Motor neuron (in vitro differentiated cells): ENCODE measurements at regions not wholly inside any gene's neighbourhood (a gene's known extent, or its start where the extent isn't known, plus 50 kb on each side); places are given as distances from the start of the nearest gene placed in this dataset.
A peak's percentile ranks its signal among the peaks of the same experiment; 100 is the strongest.

Experiments
- ATAC-seq, 8 experiments: fragments of 200-7000 bp; cut with Tn5 transposase; replicated peaks in 6 of 8; 2 replicates each; pipeline ENCODE4 v1.8.0; 2021; ENCODE audit warnings: mild to moderate bottlenecking in 8 of 8, moderate library complexity in 8 of 8
- H3K27ac ChIP-seq, 2 donors: fragments of 250-450 bp; sonication (Bioruptor Pico); 2 replicates each; pipeline ENCODE4 v1.9.0; 2021; ENCODE audit warnings: antibody characterized with exemption in 2 of 2, mild to moderate bottlenecking in 2 of 2, moderate library complexity in 1 of 2
- H3K4me1 ChIP-seq, 2 donors: fragments of 250-450 bp; sonication (Bioruptor Pico); replicated peaks in 1 of 2; 2 replicates each; pipeline ENCODE4 v1.6.1; 2021; ENCODE audit warnings: antibody characterized with exemption in 2 of 2, mild to moderate bottlenecking in 2 of 2, moderate library complexity in 1 of 2
- H3K4me3 ChIP-seq, 5 donors: fragments of 250-450 bp; sonication (Bioruptor Pico); 2 replicates each; pipeline ENCODE4 v1.9.0; 2021; ENCODE audit warnings: antibody characterized with exemption in 5 of 5, mild to moderate bottlenecking in 5 of 5, moderate library complexity in 4 of 5
- WGBS, 10 experiments: fragments of 450-650 bp; shearing (Covaris generic); methylation state at CpG; one replicate each; pipeline ENCODE4 v1.0.0; 2022; 5-methylcytosine and 5-hydroxymethylcytosine counted together
- in situ Hi-C, 9 experiments: fragments of 400-800 bp; cut with MboI; loops; one replicate each; pipeline ENCODE4 v1.15.0; 2021; ENCODE audit warnings: low sequenced_read_pairs in 9 of 9, low pct_unique_long_range_greater_than_20kb in 2 of 9; ENCODE audit not compliant: unreplicated experiment in 9 of 9

GRCh38 chr1:164470996-164471395 is 88.0 kb upstream of the PBX1 start:
- peaks cover 0 to 11% of the 10 kb centered on the region in 2 donors for H3K4me1 ChIP-seq
- WGBS, 10 experiments: 0 to 88% (median 65%) methylated on average over 1 to 5 of the region's 5 CpGs; no CpG with 5 or more reads in 1 of the 10 experiments
- no peak for ATAC-seq
- no peak overlapping the region for H3K4me3 ChIP-seq
- H3K27ac ChIP-seq: no peak overlapping the region
- in situ Hi-C loops: no loop called here

GRCh38 chr1:164472841-164473240 is 86.1 kb upstream of the PBX1 start:
- peaks cover 0 to 11% of the 10 kb centered on the region in 2 donors for H3K4me1 ChIP-seq
- WGBS, 10 experiments: 10 to 92% (median 61%) methylated on average over 1 of the region's 1 CpG; no CpG with 5 or more reads in 2 of the 10 experiments
- no peak overlapping the region for H3K4me3 ChIP-seq
- in situ Hi-C loops: no loop called here
- H3K27ac ChIP-seq: no peak overlapping the region
- ATAC-seq: peak in 2 of 8 experiments; percentile 25 to 49

- no peak for ATAC-seq
- Histone ChIP-seq H3K27ac (no peak overlapping the region), H3K4me1 (peaks cover 0 to 6% of the 10 kb centered on the region in 2 donors), H3K4me3 (no peak overlapping the region)
- 66 to 100% (median 94%) methylated on average over 1 to 3 of the region's 3 CpGs; no CpG with 5 or more reads in 1 of the 10 experiments for WGBS, 10 experiments
- in situ Hi-C loops: no loop called here
Measured at GRCh38 chr1:164473544-164473943, 85.4 kb upstream of the PBX1 start.

GRCh38 chr1:164475834-164476233 is 83.2 kb upstream of the PBX1 start:
- Histone ChIP-seq H3K4me3 (no peak overlapping the region), H3K27ac (no peak overlapping the region), H3K4me1 (peaks cover 0 to 4% of the 10 kb centered on the region in 2 donors)
- 27 to 100% (median 79%) methylated on average over 2 to 7 of the region's 7 CpGs; no CpG with 5 or more reads in 1 of the 10 experiments for WGBS, 10 experiments
- ATAC-seq: peak in 5 of 8 experiments; percentile 31 to 66 (median 47)
- in situ Hi-C loops: no loop called here

GRCh38 chr1:164477343-164477742 is 81.6 kb upstream of the PBX1 start:
- ATAC-seq: peak in 2 of 8 experiments; percentile 59 to 61
- in situ Hi-C loops: no loop called here
- peaks cover 0 to 4% of the 10 kb centered on the region in 2 donors for H3K4me1 ChIP-seq

GRCh38 chr1:164479242-164479641 is 79.7 kb upstream of the PBX1 start:
- no peak for ATAC-seq
- WGBS, 10 experiments: 29 to 100% (median 91%) methylated on average over 1 of the region's 1 CpG; no CpG with 5 or more reads in 4 of the 10 experiments
- no peak overlapping the region for H3K27ac ChIP-seq
- peaks cover 0 to 4% of the 10 kb centered on the region in 2 donors for H3K4me1 ChIP-seq
- in situ Hi-C loops: no loop called here
- no peak overlapping the region for H3K4me3 ChIP-seq

More at GRCh38 chr1:164477343-164477742, 81.6 kb upstream of the PBX1 start:
- Histone ChIP-seq H3K4me3 (no peak overlapping the region), H3K27ac (no peak overlapping the region)
- 50 to 100% (median 70%) methylated on average over 1 to 4 of the region's 4 CpGs for WGBS, 10 experiments

GRCh38 chr1:164480285-164480907 is 78.6 kb upstream of the PBX1 start:
- in situ Hi-C loops: no loop called here
- Histone ChIP-seq H3K4me3 (no peak overlapping the region), H3K27ac (no peak overlapping the region), H3K4me1 (peaks cover 0 to 4% of the 10 kb centered on the region in 2 donors)
- WGBS, 10 experiments: 50 to 100% (median 93%) methylated on average over 1 of the region's 1 CpG; no CpG with 5 or more reads in 3 of the 10 experiments
- no peak for ATAC-seq

- Histone ChIP-seq H3K4me3 (no peak overlapping the region), H3K27ac (no peak overlapping the region), H3K4me1 (peaks cover 0 to 6% of the 10 kb centered on the region in 2 donors)
- in situ Hi-C loops: no loop called here
- no peak for ATAC-seq
- WGBS, 10 experiments: 17 to 100% (median 72%) methylated on average over 1 to 3 of the region's 3 CpGs; no CpG with 5 or more reads in 2 of the 10 experiments
Measured at GRCh38 chr1:164495905-164496304, 63.1 kb upstream of the PBX1 start.

GRCh38 chr1:164498792-164499191 is 60.2 kb upstream of the PBX1 start:
- Histone ChIP-seq H3K4me1 (no peaks in the 10 kb centered on the region), H3K27ac (no peak overlapping the region), H3K4me3 (no peak overlapping the region)
- no peak for ATAC-seq
- in situ Hi-C loops: no loop called here
- 30 to 100% (median 91%) methylated on average over 1 to 2 of the region's 2 CpGs; no CpG with 5 or more reads in 2 of the 10 experiments for WGBS, 10 experiments

GRCh38 chr1:164504749-164505148 is 54.2 kb upstream of the PBX1 start:
- Histone ChIP-seq H3K27ac (no peak overlapping the region), H3K4me1 (no peaks in the 10 kb centered on the region), H3K4me3 (no peak overlapping the region)
- 25 to 100% (median 80%) methylated on average over 1 of the region's 1 CpG; no CpG with 5 or more reads in 3 of the 10 experiments for WGBS, 10 experiments
- ATAC-seq: peak in 2 of 8 experiments; percentile 70 to 71
- in situ Hi-C loops: no loop called here
